Smooth muscle cell (in vitro differentiated cells): ENCODE measurements at regions not wholly inside any gene's neighbourhood (a gene's known extent, or its start where the extent isn't known, plus 50 kb on each side); places are given as distances from the start of the nearest gene placed in this dataset.

Experiments
- DNase-seq: peaks from one replicate; lab custom pipeline; 2025; ENCODE audit not compliant: unreplicated experiment; lab: John Stamatoyannopoulos, UW
- H2AFZ ChIP-seq: fragments of 200-600 bp; sonication (generic); 2 replicates; pipeline ENCODE4 v1.6.0; 2016; ENCODE audit warnings: antibody characterized with exemption, low read depth, mild to moderate bottlenecking
- H3F3A ChIP-seq: fragments of 200-600 bp; sonication (generic); 2 replicates; pipeline ENCODE4 v1.6.0; 2017; ENCODE audit warnings: antibody characterized with exemption, low read depth
- H3K27ac ChIP-seq: fragments of 200-600 bp; sonication (generic); 2 replicates; pipeline ENCODE4 v1.5.1; 2016; ENCODE audit warnings: low read depth, mild to moderate bottlenecking
- H3K27me3 ChIP-seq: fragments of 200-600 bp; sonication (generic); 2 replicates; pipeline ENCODE4 v1.6.1; 2016; ENCODE audit warnings: low read depth, mild to moderate bottlenecking
- H3K36me3 ChIP-seq: fragments of 200-600 bp; sonication (generic); 2 replicates; pipeline ENCODE4 v1.5.1; 2016; ENCODE audit warnings: low read depth
- H3K4me1 ChIP-seq: fragments of 200-600 bp; sonication (generic); 2 replicates; pipeline ENCODE4 v1.5.1; 2016; ENCODE audit warnings: low read depth
- H3K4me2 ChIP-seq: fragments of 200-600 bp; sonication (generic); 2 replicates; pipeline ENCODE4 v1.6.0; 2016; ENCODE audit warnings: mild to moderate bottlenecking
- H3K4me3 ChIP-seq: fragments of 200-600 bp; sonication (generic); 2 replicates; pipeline ENCODE4 v1.5.1; 2016; ENCODE audit warnings: mild to moderate bottlenecking
- H3K79me2 ChIP-seq: fragments of 200-600 bp; sonication (generic); 2 replicates; pipeline ENCODE4 v1.6.0; 2016; ENCODE audit warnings: low read depth, mild to moderate bottlenecking
- H3K9ac ChIP-seq: fragments of 200-600 bp; sonication (generic); 2 replicates; pipeline ENCODE4 v1.6.0; 2016; ENCODE audit warnings: low read depth
- H3K9me3 ChIP-seq: fragments of 200-600 bp; sonication (generic); replicated peaks from 2 replicates; pipeline ENCODE4 v1.5.1; 2016; ENCODE audit warnings: low read depth
- H4K20me1 ChIP-seq: fragments of 200-600 bp; sonication (generic); 2 replicates; pipeline ENCODE4 v1.6.0; 2016; ENCODE audit warnings: low read depth
- CTCF ChIP-seq: fragments of 200-600 bp; sonication (generic); IDR thresholded peaks from 2 replicates; pipeline ENCODE4 v1.5.1; 2017; ENCODE audit warnings: borderline replicate concordance, mild to moderate bottlenecking, antibody characterized with exemption; ENCODE audit not compliant: insufficient read depth, poor library complexity, severe bottlenecking
- WGBS: methylation state at CpG from one replicate; pipeline ENCODE4 v1.1.7; 2016; ENCODE audit warnings: low lambda C conversion rate; 5-methylcytosine and 5-hydroxymethylcytosine counted together

- TF ChIP-seq CTCF, result no peak
- no peak overlapping the region for H3K4me2 ChIP-seq
- H3F3A ChIP-seq, result no peaks in the 10 kb centered on the region
- H3K27me3 ChIP-seq, result no peaks in the 10 kb centered on the region
- H3K79me2 ChIP-seq, result no peaks in the 10 kb centered on the region
- H2AFZ ChIP-seq, result no peak overlapping the region
- no peak overlapping the region for H3K4me3 ChIP-seq
- no peaks in the 10 kb centered on the region for H3K4me1 ChIP-seq
- no peaks in the 10 kb centered on the region for H3K9me3 ChIP-seq
- no peaks in the 10 kb centered on the region for H4K20me1 ChIP-seq
- no peak overlapping the region for H3K27ac ChIP-seq
- WGBS, result 42% methylated on average over 2 of the region's 2 CpGs
- H3K9ac ChIP-seq, result no peak overlapping the region
- H3K36me3 ChIP-seq, result no peaks in the 10 kb centered on the region
- DNase-seq, result no peak
Measured at GRCh38 chr10:27599546-27599945, 95.4 kb downstream of the RAB18 start.

DNA sequence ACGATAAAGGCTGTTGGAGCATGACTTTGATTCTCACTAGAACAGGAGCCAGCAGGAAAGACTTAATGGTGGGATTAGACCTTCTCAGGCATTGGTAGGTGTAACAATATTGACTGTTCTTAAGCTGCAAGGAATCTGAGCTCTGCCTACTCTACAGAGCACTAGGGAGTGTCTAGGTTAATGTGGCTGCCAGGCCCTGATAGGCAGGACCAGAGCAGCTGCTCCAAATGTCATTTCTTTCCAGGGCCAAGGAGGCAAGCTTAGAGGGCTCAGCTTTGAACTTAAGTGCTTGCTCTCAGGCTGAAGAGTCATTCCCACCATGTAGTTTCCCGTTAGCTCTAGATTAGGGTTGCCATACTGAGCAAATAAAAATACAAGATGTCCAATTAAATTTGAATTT is 96.8 kb downstream of the RAB18 start:
- no peak for DNase-seq
- 97% methylated on average over 2 of the region's 2 CpGs for WGBS

DNA sequence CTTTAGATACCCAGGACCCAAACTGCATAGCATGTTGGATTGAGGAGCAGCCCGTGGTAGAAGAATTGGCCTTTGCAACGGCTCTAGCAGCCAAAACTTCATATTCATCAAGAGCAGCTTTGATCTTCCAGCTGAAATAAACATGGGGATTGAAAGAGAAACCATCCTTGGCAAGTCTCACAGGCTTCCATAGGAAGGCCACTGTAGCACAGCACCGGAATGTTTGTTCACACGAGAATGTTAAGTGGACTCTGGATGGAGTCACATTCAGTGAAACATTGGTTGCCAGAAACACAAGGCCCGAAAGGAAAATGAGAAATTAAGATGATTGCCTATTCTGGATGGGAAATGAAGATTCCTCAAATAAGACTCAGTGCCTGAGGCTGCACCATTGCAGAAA is 97.4 kb downstream of the RAB18 start:
- DNase-seq, result no peak
- no peaks in the 10 kb centered on the region for H3K36me3 ChIP-seq
- no peak overlapping the region for H2AFZ ChIP-seq
- no peak overlapping the region for H3K27ac ChIP-seq
- no peaks in the 10 kb centered on the region for H3K4me1 ChIP-seq
- H3K4me2 ChIP-seq, result no peak overlapping the region
- no peaks in the 10 kb centered on the region for H4K20me1 ChIP-seq
- H3K27me3 ChIP-seq, result no peaks in the 10 kb centered on the region
- H3K4me3 ChIP-seq, result no peak overlapping the region
- H3K79me2 ChIP-seq, result no peaks in the 10 kb centered on the region
- no peak for TF ChIP-seq CTCF
- no peak overlapping the region for H3K9ac ChIP-seq
- no peaks in the 10 kb centered on the region for H3K9me3 ChIP-seq
- H3F3A ChIP-seq, result no peaks in the 10 kb centered on the region
- 88% methylated on average over 5 of the region's 5 CpGs for WGBS

More for the DNA sequence above, 96.8 kb downstream of the RAB18 start:
- no peaks in the 10 kb centered on the region for H3K79me2 ChIP-seq
- H3K27ac ChIP-seq, result no peak overlapping the region
- H3K4me1 ChIP-seq, result no peaks in the 10 kb centered on the region
- no peak overlapping the region for H3K9ac ChIP-seq
- no peak overlapping the region for H3K4me3 ChIP-seq
- H3K4me2 ChIP-seq, result no peak overlapping the region
- no peak overlapping the region for H2AFZ ChIP-seq
- no peaks in the 10 kb centered on the region for H3K9me3 ChIP-seq
- TF ChIP-seq CTCF, result no peak
- no peaks in the 10 kb centered on the region for H4K20me1 ChIP-seq
- H3K36me3 ChIP-seq, result no peaks in the 10 kb centered on the region
- H3F3A ChIP-seq, result no peaks in the 10 kb centered on the region
- no peaks in the 10 kb centered on the region for H3K27me3 ChIP-seq

GRCh38 chr10:27601946-27602538 is 97.9 kb downstream of the RAB18 start:
- Histone ChIP-seq H3K4me3 (no peak overlapping the region), H3K9me3 (no peaks in the 10 kb centered on the region), H3K36me3 (no peaks in the 10 kb centered on the region), H3K27ac (no peak overlapping the region), H2AFZ (no peak overlapping the region), H4K20me1 (no peaks in the 10 kb centered on the region), H3K79me2 (no peaks in the 10 kb centered on the region), H3K4me2 (no peak overlapping the region), H3F3A (no peaks in the 10 kb centered on the region), H3K9ac (no peak overlapping the region), H3K27me3 (no peaks in the 10 kb centered on the region), H3K4me1 (no peaks in the 10 kb centered on the region)
- DNase-seq, result no peak
- TF ChIP-seq CTCF, result no peak
- 69% methylated on average over 6 of the region's 6 CpGs for WGBS
